ENCODE measurements at regions not wholly inside any gene's neighbourhood (a gene's known extent, or its start where the extent isn't known, plus 50 kb on each side); places are given as distances from the start of the nearest gene placed in this dataset.

- TF ChIP-seq MAX (IDR thresholded peaks at IDR 0.05) (no peak), CREB1 (IDR thresholded peaks at IDR 0.05; ENCODE audit: low read depth) (no peak), NFIC (IDR thresholded peaks at IDR 0.05) (no peak), EP300 (IDR thresholded peaks at IDR 0.05; ENCODE audit: borderline replicate concordance) (no peak), REST (IDR thresholded peaks at IDR 0.05; ENCODE audit: low read depth) (no peak), TAF1 (IDR thresholded peaks at IDR 0.05; ENCODE audit: low read depth) (no peak), RAD21 (IDR thresholded peaks at IDR 0.05; ENCODE audit: low read depth) (no peak)
Observed at GRCh38 chr5:91611746-91612145, 228.6 kb upstream of the ARRDC3 start.
